ENCODE measurements at regions not wholly inside any gene's neighbourhood (a gene's known extent, or its start where the extent isn't known, plus 50 kb on each side); places are given as distances from the start of the nearest gene placed in this dataset.
"Not testable (repeated sequence)": the region's sequence is repeated elsewhere in the genome, so short reads cannot be mapped to it uniquely, and the experiment has no call there.

GRCh38 chr16:15192813-15193212 is 98.7 kb upstream of the RRN3 start:
- DNase-seq, result not testable (repeated sequence)

- not testable (repeated sequence) for DNase-seq
Measured at GRCh38 chr16:15192197-15192596, 98.1 kb upstream of the RRN3 start.

DNA sequence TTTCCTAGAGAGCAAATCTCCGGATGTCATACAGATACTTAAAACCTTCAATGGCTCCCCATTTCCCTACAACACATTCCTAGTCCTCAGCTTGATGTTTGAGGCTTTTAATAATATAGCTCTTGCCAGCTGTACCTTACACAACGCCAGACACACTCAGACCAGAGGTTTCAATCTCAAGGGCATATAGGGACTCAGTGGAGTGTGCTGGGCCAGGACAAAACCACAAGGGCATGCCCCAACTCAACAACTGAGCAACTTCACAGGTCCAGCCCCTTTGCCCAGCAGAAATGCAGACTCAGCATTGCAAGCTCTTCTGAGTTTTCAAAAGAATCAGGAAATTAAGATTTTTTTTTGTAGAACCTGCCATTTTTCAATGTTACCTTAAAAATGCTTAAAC is 95.4 kb upstream of the RRN3 start:
- not testable (repeated sequence) for DNase-seq

All from CD4-positive, alpha-beta T cell treated with Interleukin-21 for 1 hour (primary cell).